ENCODE measurements at regions not wholly inside any gene's neighbourhood (a gene's known extent, or its start where the extent isn't known, plus 50 kb on each side); places are given as distances from the start of the nearest gene placed in this dataset.

DNA sequence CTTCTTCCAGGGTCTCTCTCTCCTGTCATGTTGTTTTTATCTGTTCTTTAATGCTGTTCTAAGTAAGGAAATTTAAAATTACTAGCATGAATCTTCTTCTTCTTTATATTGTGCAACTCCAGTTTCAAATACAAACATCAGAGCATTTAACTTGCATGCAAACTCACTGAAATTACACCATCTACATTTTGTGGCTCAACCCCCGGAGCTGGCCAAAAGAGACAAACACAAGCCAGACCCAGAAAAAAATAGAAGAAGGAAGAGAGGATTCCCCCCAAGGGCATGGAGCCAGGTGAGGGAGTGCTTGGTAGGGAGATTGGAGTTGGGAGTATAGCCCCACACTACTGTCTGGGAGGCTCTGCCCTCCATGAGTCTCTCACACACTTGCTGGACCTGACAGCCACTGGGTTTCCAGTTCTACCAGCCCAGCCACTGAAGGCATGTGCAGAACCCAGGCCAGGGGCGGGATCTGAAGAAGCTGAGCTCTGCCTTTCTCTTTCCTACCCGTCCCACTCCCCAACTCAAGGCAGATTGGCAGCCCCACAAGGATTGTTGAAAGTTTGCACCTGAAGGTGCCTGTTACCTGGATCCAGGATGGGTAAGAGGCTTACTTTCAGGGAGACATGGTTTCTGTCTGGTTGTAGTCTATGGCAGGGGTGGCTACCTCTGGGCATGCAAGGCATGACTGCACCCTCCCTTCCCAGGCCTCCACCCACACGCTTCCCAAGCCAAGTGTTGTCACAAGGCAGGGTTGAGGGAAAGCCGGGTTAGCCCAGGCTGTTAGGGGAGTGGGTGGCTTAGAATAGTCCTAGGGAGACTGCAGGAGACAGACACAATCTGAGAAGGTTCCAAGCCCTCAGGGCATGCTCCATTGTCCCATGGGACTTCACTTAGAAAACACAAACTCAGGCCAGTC is 297.2 kb downstream of the TGFB2 start:
- H3K4me3 ChIP-seq, result no peak overlapping the region
- no peaks in the 10 kb centered on the region for H3K27me3 ChIP-seq (ENCODE audit: control insufficient read depth in 2 of 2, insufficient read depth in 2 of 2, low read length in 2 of 2)
- in situ Hi-C loops (cut with MboI) (no loop called here), intact Hi-C loops (cut with micrococcal nuclease) (no loop called here)
- no peak overlapping the region for H3K27ac ChIP-seq (ENCODE audit: extremely low read depth, low read depth, low read length)
- no peaks in the 10 kb centered on the region for H3K4me1 ChIP-seq (replicated peaks in 1 of 2; ENCODE audit: control insufficient read depth in 2 of 2, insufficient read depth in 2 of 2, low read length in 2 of 2)
- H3K9me3 ChIP-seq (replicated peaks; ENCODE audit: control insufficient read depth, insufficient read depth, low read depth, low read length), result no peaks in the 10 kb centered on the region; the same call in 1 of the 2 replicates
- TF ChIP-seq NELFE (IDR thresholded peaks at IDR 0.05; ENCODE audit: insufficient read depth, insufficient read length), result no peak
- TF ChIP-seq KLF16 (IDR thresholded peaks at IDR 0.05), result no peak
- no peak for TF ChIP-seq HEY1 (CRISPR knock-in tag; IDR thresholded peaks at IDR 0.05; ENCODE audit: borderline replicate concordance)
- TF ChIP-seq, protein P1, sequence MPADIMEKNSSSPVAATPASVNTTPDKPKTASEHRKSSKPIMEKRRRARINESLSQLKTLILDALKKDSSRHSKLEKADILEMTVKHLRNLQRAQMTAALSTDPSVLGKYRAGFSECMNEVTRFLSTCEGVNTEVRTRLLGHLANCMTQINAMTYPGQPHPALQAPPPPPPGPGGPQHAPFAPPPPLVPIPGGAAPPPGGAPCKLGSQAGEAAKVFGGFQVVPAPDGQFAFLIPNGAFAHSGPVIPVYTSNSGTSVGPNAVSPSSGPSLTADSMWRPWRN (IDR thresholded peaks at IDR 0.05; ENCODE audit: low read depth), result no peak
- TF ChIP-seq SRSF9 (IDR thresholded peaks at IDR 0.05; ENCODE audit: borderline replicate concordance, low read depth, low read length), result no peak
- TF ChIP-seq POLR2G (IDR thresholded peaks at IDR 0.05; ENCODE audit: low read depth, low read length), result no peak
- TF ChIP-seq NR2F6 (CRISPR knock-in tag; IDR thresholded peaks at IDR 0.05), result no peak
- TF ChIP-seq, protein P2, sequence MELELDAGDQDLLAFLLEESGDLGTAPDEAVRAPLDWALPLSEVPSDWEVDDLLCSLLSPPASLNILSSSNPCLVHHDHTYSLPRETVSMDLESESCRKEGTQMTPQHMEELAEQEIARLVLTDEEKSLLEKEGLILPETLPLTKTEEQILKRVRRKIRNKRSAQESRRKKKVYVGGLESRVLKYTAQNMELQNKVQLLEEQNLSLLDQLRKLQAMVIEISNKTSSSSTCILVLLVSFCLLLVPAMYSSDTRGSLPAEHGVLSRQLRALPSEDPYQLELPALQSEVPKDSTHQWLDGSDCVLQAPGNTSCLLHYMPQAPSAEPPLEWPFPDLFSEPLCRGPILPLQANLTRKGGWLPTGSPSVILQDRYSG (tag; conservative IDR thresholded peaks at IDR 0.05; ENCODE audit: low read depth), result no peak
- DNase-seq (ENCODE audit: extremely low read depth in 1 of 4, low spot score in 3 of 4), result no peak
- no peak overlapping the region for H3K9ac ChIP-seq (ENCODE audit: insufficient read depth in 1 of 2, low read depth in 2 of 2, low read length in 2 of 2)
- no TSS peak for BruUV-seq (replicated peaks)
- POLR2A ChIA-PET, result no interaction called here
- 1% methylated on average over 5 of the region's 5 CpGs for WGBS (ENCODE audit: insufficient coverage, low coverage, missing lambda C conversion rate)
- FAIRE-seq, result no peak
- no peaks in the 10 kb centered on the region for H3K79me2 ChIP-seq (ENCODE audit: control insufficient read depth, insufficient read depth, low read length)
- no peaks in the 10 kb centered on the region for H3K9me1 ChIP-seq (ENCODE audit: control insufficient read depth, insufficient read depth, low read length)
- H3K4me2 ChIP-seq (ENCODE audit: insufficient read depth, low read length), result no peak overlapping the region
- no peak overlapping the region for H2AFZ ChIP-seq (ENCODE audit: low read depth, low read length)
- no peak for ATAC-seq
- CTCF ChIA-PET (ENCODE audit: low intra/inter-chr PET ratio), result no interaction called here
- no peaks in the 10 kb centered on the region for H4K20me1 ChIP-seq (replicated peaks; ENCODE audit: control insufficient read depth, insufficient read depth, low read length)
- H3K36me3 ChIP-seq (ENCODE audit: control insufficient read depth, insufficient read depth, low read length), result no peaks in the 10 kb centered on the region
